ENCODE measurements at regions not wholly inside any gene's neighbourhood (a gene's known extent, or its start where the extent isn't known, plus 50 kb on each side); places are given as distances from the start of the nearest gene placed in this dataset.

GRCh38 chr4:144202081-144202480 is 61.6 kb upstream of the GYPA start:
- DNase-seq, result no peak

- no peak for DNase-seq
Measured at GRCh38 chr4:144203155-144203554, 62.6 kb upstream of the GYPA start.

DNA sequence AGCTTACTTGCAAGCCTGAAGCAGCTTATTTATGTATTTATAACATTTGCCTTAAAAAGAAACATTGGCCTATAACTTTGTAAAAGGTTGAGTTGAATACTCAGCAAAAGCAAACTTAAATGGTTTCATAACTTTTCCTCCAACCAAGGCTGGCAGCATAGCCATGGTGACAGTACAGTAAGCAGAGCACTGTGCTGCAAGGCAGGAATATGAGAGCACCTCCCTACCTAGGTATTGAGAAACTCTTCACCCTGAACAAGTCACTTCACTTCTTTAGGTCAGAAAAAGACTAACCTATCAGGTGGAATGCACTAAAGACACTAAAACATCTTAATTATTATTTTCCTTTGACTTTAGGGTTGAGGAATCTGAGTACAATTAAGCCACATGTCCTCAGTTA is 63.9 kb upstream of the GYPA start:
- DNase-seq, result no peak

DNA sequence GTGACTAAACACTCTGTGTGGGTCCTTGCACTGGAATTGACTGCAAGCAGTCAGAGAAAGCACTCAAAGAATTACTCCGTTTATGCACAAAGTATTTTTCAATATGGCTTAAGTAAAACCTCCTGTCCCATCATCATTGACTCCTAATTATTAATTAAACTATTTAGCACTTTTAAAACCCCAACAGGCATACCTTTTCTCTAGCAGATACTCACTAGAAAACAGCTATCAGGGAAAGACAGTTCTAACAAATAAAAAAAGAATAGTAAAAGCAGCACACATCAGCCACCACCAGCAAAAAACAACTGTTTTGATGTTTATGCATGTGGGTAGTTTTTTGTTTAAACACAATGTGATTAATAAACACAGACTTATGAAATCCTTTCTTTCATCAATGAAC is 66.2 kb upstream of the GYPA start:
- no peak for DNase-seq

GRCh38 chr4:144208074-144208473 is 67.6 kb upstream of the GYPA start:
- DNase-seq, result no peak

DNA sequence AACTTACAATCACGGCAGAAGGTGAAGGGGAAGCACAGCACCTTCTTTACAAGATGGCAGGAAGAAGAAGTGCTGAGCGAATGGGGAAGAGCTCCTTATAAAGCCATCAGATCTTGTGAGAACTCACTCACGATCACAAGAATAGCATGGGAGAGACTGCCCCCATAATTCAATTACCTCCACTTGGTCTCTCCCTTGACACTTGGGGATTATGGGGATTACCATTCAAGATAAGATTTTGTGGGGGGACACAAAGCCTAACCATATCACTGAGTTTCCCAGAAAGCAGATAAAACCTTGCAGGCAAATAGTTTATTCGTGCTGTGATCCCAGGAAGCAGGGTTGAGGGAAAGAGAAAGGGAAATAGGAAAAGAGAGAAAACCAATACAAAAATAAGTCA is 69.0 kb upstream of the GYPA start:
- no peak for DNase-seq

DNA sequence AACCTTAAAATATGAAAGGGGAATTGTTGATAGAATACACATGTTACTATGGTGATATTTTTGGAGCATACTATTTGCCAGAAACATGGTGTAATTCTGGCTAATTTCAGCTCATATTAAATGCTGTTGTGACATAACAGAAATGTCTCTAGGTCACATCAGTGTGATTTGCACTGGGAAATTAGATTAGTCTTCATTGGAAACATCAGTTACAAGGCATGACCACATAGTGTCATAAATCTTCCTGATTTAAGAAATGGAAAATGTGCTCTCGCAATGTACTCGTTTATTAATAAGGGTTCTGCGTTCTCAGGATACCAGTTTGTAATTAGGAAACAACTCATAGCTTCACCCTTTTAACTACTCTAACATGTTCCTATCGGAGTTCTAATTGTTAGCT is 72.9 kb upstream of the GYPA start:
- DNase-seq, result no peak

DNA sequence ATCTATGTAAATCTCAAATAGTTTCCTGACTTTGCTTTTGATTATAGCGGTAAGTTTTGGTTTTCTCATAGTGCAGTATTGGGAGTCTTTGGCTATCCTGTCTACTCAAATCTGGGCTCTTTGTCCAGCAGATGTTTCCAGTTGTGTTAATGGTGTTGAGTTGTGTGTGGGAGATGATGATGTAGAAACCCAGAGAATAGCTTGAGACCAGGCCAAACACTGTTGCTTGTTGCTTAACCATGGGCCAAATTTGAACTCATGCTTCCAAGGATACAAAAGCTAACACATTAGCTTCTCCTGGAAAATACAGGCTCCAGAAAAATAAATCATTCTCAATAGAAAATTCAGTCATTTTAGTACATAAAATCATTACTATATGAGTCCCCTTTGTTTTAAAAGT is 82.6 kb upstream of the GYPA start:
- no peak for DNase-seq

GRCh38 chr4:144223661-144224060 is 83.1 kb upstream of the GYPA start:
- no peak for DNase-seq

DNA sequence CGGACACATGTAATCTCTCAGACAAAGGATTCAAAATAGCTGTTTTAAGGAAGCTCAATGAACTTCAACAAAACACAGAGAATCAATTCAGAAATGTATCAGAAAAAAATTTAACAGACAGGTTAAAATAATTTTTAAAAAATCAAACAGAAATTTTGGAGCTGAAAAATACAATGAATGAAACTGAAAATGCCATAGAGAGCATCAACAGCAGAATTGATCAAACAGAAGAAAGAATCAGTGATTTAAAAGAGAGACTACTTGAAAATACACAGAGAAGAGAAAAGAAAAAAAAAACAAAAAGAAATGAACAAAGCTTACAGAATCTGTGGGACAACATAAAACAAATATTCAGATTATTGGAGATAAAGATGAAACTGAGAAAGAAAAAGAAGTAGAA is 118.8 kb upstream of the GYPA start:
- no peak for DNase-seq

- no peak for DNase-seq
Measured at GRCh38 chr4:144267084-144267483, 126.6 kb upstream of the GYPA start.

DNA sequence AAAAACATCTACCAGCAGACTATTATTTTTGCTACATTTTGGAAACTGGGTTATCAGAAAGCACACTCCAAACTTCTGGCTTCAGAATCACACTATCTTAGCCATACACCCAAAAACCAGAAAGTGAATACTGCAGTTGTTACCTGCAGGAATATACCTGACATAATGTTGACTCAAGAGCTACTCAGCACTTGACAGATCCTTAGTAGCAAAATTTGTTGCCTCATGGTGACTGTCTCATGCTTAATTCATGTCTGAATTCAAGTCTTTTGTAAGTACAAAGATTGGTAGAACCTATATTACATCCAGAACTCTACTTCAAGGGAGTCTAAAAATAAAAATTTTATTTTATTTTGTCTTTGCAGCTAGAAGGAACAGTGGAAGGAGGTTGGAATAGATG is 140.2 kb upstream of the GYPA start:
- DNase-seq, result no peak

GRCh38 chr4:144283526-144283925 is 143.0 kb upstream of the GYPA start:
- no peak for DNase-seq

- DNase-seq, result no peak
Measured at GRCh38 chr4:144284026-144284425, 143.5 kb upstream of the GYPA start.

- peak; percentile 1 for DNase-seq
Measured at GRCh38 chr4:144288011-144288903, 147.7 kb upstream of the GYPA start.

DNA sequence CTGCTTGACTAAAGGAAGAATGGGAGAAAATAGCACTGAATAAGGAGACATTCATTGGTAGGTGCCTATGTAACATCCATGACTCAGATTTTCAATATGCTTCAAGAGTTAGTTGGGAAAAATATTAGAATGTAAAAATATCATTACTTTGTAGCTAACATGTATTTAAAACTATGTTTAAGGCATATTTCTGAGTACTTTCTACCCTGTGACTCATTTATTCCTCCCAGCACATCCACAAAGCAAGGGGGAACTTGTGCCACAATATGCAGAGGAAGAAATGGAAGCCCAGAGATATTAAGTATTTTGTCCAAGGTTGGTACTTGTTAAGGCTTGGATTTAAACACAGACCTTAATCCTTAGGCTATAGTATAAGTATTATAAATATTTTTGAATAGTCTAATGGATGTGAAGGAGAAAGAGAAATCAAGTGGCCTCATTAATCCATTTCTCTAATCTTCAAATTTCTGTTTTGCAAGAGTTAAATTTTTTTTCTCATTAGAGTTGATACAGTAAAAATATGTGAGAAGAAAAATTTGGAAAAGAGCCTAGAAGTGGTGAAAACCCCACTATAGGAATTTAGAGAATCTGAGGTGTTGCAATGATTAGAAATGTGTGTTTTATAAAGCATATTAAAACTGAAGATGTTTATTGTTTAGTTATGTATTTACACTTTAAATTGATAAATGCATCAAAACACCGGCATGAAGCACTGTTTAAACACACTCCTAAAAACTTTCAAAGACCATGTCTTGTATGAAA is 149.3 kb upstream of the GYPA start:
- DNase-seq, result no peak

DNA sequence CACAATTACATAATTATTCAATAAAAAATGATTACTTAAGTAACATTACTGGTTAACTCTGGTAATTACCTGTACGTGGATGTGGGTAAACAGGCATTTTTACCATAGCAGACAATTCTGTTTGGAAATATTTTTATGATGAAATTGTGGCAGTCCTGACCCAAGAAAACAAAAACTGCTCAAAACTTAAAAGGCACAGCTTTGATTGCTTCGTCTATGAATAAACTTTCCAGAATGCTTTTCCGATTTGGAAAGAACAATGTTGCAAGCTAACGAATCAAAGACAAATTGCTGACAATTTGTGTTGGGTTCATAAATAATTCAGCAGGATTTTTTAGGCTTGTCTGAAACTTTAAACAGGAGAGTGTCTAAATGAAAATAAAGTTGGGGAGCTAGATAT is 150.6 kb upstream of the GYPA start:
- DNase-seq, result no peak

DNA sequence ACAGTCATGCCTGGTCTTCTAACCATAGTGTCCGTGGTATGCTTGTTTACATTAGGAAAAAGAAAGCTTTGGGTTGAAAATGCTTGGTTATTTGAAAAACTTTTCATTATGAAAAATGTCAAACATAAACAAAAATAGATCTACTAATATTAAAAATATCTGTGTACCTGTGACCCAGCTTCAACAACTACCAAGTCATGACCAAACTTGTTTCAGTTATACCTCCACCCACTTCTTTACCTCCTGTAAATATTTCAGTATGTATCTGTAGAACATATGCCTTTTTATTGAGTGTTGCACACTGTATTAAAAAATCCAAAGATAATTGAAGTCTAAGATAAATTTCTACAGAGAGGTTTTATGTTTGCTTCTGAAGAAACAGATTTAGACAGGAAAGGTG is 153.7 kb upstream of the GYPA start:
- DNase-seq, result no peak

- no peak for DNase-seq
Measured at GRCh38 chr4:144295286-144295995, 154.9 kb upstream of the GYPA start.

GRCh38 chr4:144296941-144297340 is 156.4 kb upstream of the GYPA start:
- DNase-seq, result no peak

- DNase-seq, result no peak
Measured at GRCh38 chr4:144298519-144298918, 158.0 kb upstream of the GYPA start.

- DNase-seq, result no peak
Measured at GRCh38 chr4:144300616-144301015, 160.1 kb upstream of the GYPA start.

- DNase-seq, result no peak
Measured at GRCh38 chr4:144302704-144303536, 162.4 kb upstream of the GYPA start.
